Esophagus muscularis mucosa (tissue), 3 donors: ENCODE measurements at regions not wholly inside any gene's neighbourhood (a gene's known extent, or its start where the extent isn't known, plus 50 kb on each side); places are given as distances from the start of the nearest gene placed in this dataset.

Experiments
- CTCF ChIP-seq, 3 experiments: fragments of 200-600 bp in 2 of 3; fragments of 450-650 bp in 1 of 3; sonication (generic) in 2 of 3; IDR thresholded peaks; one replicate each; pipeline ENCODE4 v1.5.1; 2017 to 2019; ENCODE audit warnings: antibody characterized with exemption in 3 of 3, mild to moderate bottlenecking in 2 of 3, moderate library complexity in 1 of 3
- POLR2A ChIP-seq: fragments of 450-650 bp; IDR thresholded peaks from one replicate; pipeline ENCODE4 v1.6.1; 2017; ENCODE audit warnings: antibody characterized with exemption, moderate library complexity, mild to moderate bottlenecking, low read depth

GRCh38 chr2:62624855-62625254, 80.7 kb upstream of the EHBP1 start:
- TF ChIP-seq CTCF (IDR thresholded peaks at IDR 0.05): no peak
- TF ChIP-seq POLR2A: no peak
